Neutrophil (primary cell): ENCODE measurements at regions not wholly inside any gene's neighbourhood (a gene's known extent, or its start where the extent isn't known, plus 50 kb on each side); places are given as distances from the start of the nearest gene placed in this dataset.
"Not testable (repeated sequence)": the region's sequence is repeated elsewhere in the genome, so short reads cannot be mapped to it uniquely, and the experiment has no call there.

Experiments used
- H3K27ac ChIP-seq: fragments of 200-600 bp; sonication (generic); 2 replicates; pipeline ENCODE4 v1.5.1; 2016; ENCODE audit warnings: mild to moderate bottlenecking, moderate library complexity
- H3K27me3 ChIP-seq: fragments of 200-600 bp; sonication (generic); 2 replicates; pipeline ENCODE4 v1.6.0; 2016; ENCODE audit warnings: mild to moderate bottlenecking
- H3K36me3 ChIP-seq: fragments of 200-600 bp; sonication (generic); 2 replicates; pipeline ENCODE4 v1.5.1; 2017
- H3K4me1 ChIP-seq, 2 experiments: fragments of 200-600 bp in 1 of 2; sonication (generic) in 1 of 2; 1 replicate in 1 of 2; 2 replicates in 1 of 2; pipeline versions ENCODE4 v1.5.1 to v1.6.1; 2013 to 2016; ENCODE audit warnings: low read depth in 1 of 2, low read length in 1 of 2, mild to moderate bottlenecking in 1 of 2, moderate library complexity in 1 of 2; ENCODE audit not compliant: control insufficient read depth in 1 of 2, insufficient read depth in 1 of 2
- H3K4me3 ChIP-seq, 2 experiments: fragments of 200-600 bp in 1 of 2; sonication (generic) in 1 of 2; 1 replicate in 1 of 2; 2 replicates in 1 of 2; pipeline ENCODE4 v1.5.1; 2013 to 2016; ENCODE audit warnings: low read depth in 1 of 2, low read length in 1 of 2, mild to moderate bottlenecking in 1 of 2, moderate library complexity in 1 of 2
- H3K9me3 ChIP-seq: fragments of 200-600 bp; sonication (generic); 2 replicates; pipeline ENCODE4 v1.5.1; 2016
- CTCF ChIP-seq: fragments of 200-600 bp; sonication (generic); IDR thresholded peaks from 2 replicates; pipeline ENCODE4 v1.5.1; 2016; ENCODE audit warnings: antibody characterized with exemption

GRCh38 chr6:113680301-113680700 is 176.8 kb upstream of the MARCKS start:
- no peak overlapping the region for H3K27ac ChIP-seq
- no peaks in the 10 kb centered on the region for H3K36me3 ChIP-seq
- H3K27me3 ChIP-seq: no peaks in the 10 kb centered on the region
- no peaks in the 10 kb centered on the region for H3K4me1 ChIP-seq
- no peaks in the 10 kb centered on the region for H3K9me3 ChIP-seq
- H3K4me3 ChIP-seq: no peak overlapping the region
- TF ChIP-seq CTCF: no peak

GRCh38 chr6:113683968-113684367 is 173.2 kb upstream of the MARCKS start:
- Histone ChIP-seq H3K27ac (no peak overlapping the region), H3K36me3 (no peaks in the 10 kb centered on the region), H3K4me3 (no peak overlapping the region), H3K4me1 (no peaks in the 10 kb centered on the region), H3K27me3 (no peaks in the 10 kb centered on the region), H3K9me3 (no peaks in the 10 kb centered on the region)
- no peak for TF ChIP-seq CTCF

GRCh38 chr6:113684382-113684901 is 172.7 kb upstream of the MARCKS start:
- no peak for TF ChIP-seq CTCF
- Histone ChIP-seq H3K9me3 (no peaks in the 10 kb centered on the region), H3K27ac (no peak overlapping the region), H3K36me3 (no peaks in the 10 kb centered on the region), H3K4me1 (no peaks in the 10 kb centered on the region), H3K27me3 (no peaks in the 10 kb centered on the region), H3K4me3 (no peak overlapping the region)

- no peaks in the 10 kb centered on the region for H3K27me3 ChIP-seq
- no peak overlapping the region for H3K27ac ChIP-seq
- H3K4me1 ChIP-seq: no peaks in the 10 kb centered on the region
- no peak overlapping the region for H3K4me3 ChIP-seq
- H3K36me3 ChIP-seq: no peaks in the 10 kb centered on the region
- TF ChIP-seq CTCF: no peak
- H3K9me3 ChIP-seq: no peaks in the 10 kb centered on the region
These were observed 171.1 kb upstream of the MARCKS start for GRCh38 chr6:113686049-113686448.

GRCh38 chr6:113689620-113690019 is 167.5 kb upstream of the MARCKS start:
- not testable (repeated sequence) for H3K4me1 ChIP-seq, H3K27ac ChIP-seq, H3K9me3 ChIP-seq

GRCh38 chr6:113690281-113691259 is 166.6 kb upstream of the MARCKS start:
- no peak for TF ChIP-seq CTCF
- Histone ChIP-seq H3K27me3 (no peaks in the 10 kb centered on the region), H3K4me3 (no peak overlapping the region), H3K9me3 (no peaks in the 10 kb centered on the region), H3K4me1 (peaks cover 5% of the 10 kb centered on the region in 2 experiments), H3K27ac (no peak overlapping the region), H3K36me3 (no peaks in the 10 kb centered on the region)

More at GRCh38 chr6:113689620-113690019, 167.5 kb upstream of the MARCKS start:
- not testable (repeated sequence) for H3K27me3 ChIP-seq, H3K36me3 ChIP-seq, H3K4me3 ChIP-seq
